Motor neuron (in vitro differentiated cells): ENCODE measurements at regions not wholly inside any gene's neighbourhood (a gene's known extent, or its start where the extent isn't known, plus 50 kb on each side); places are given as distances from the start of the nearest gene placed in this dataset.
A peak's percentile ranks its signal among the peaks of the same experiment; 100 is the strongest.

ENCODE experiments used
- ATAC-seq, 8 experiments: fragments of 200-7000 bp; cut with Tn5 transposase; replicated peaks in 6 of 8; 2 replicates each; pipeline ENCODE4 v1.8.0; 2021; ENCODE audit warnings: mild to moderate bottlenecking in 8 of 8, moderate library complexity in 8 of 8
- H3K27ac ChIP-seq, 2 donors: fragments of 250-450 bp; sonication (Bioruptor Pico); 2 replicates each; pipeline ENCODE4 v1.9.0; 2021; ENCODE audit warnings: antibody characterized with exemption in 2 of 2, mild to moderate bottlenecking in 2 of 2, moderate library complexity in 1 of 2
- H3K4me1 ChIP-seq, 2 donors: fragments of 250-450 bp; sonication (Bioruptor Pico); replicated peaks in 1 of 2; 2 replicates each; pipeline ENCODE4 v1.6.1; 2021; ENCODE audit warnings: antibody characterized with exemption in 2 of 2, mild to moderate bottlenecking in 2 of 2, moderate library complexity in 1 of 2
- H3K4me3 ChIP-seq, 5 donors: fragments of 250-450 bp; sonication (Bioruptor Pico); 2 replicates each; pipeline ENCODE4 v1.9.0; 2021; ENCODE audit warnings: antibody characterized with exemption in 5 of 5, mild to moderate bottlenecking in 5 of 5, moderate library complexity in 4 of 5
- WGBS, 10 experiments: fragments of 450-650 bp; shearing (Covaris generic); methylation state at CpG; one replicate each; pipeline ENCODE4 v1.0.0; 2022; 5-methylcytosine and 5-hydroxymethylcytosine counted together
- in situ Hi-C, 9 experiments: fragments of 400-800 bp; cut with MboI; loops; one replicate each; pipeline ENCODE4 v1.15.0; 2021; ENCODE audit warnings: low sequenced_read_pairs in 9 of 9, low pct_unique_long_range_greater_than_20kb in 2 of 9; ENCODE audit not compliant: unreplicated experiment in 9 of 9

- no peak for ATAC-seq
- no peak overlapping the region for H3K27ac ChIP-seq
- no peak overlapping the region for H3K4me3 ChIP-seq
- peaks cover 0 to 2% of the 10 kb centered on the region in 2 donors for H3K4me1 ChIP-seq
- in situ Hi-C loops, result no loop called here
Observed at GRCh38 chr2:146847846-146848245, 997.0 kb upstream of the ACVR2A start.

GRCh38 chr2:146844226-146844990, 1000.4 kb upstream of the ACVR2A start:
- Histone ChIP-seq H3K4me1 (peaks cover 0 to 2% of the 10 kb centered on the region in 2 donors), H3K27ac (no peak overlapping the region), H3K4me3 (no peak overlapping the region)
- peak in 2 of 8 experiments; percentile 56 to 57 for ATAC-seq
- in situ Hi-C loops, result no loop called here
- 38 to 100% (median 90%) methylated on average over 2 to 6 of the region's 6 CpGs for WGBS, 10 experiments

- no peak overlapping the region for H3K27ac ChIP-seq
- H3K4me3 ChIP-seq, result no peak overlapping the region
- ATAC-seq, result no peak
- in situ Hi-C loops, result no loop called here
- no peaks in the 10 kb centered on the region for H3K4me1 ChIP-seq
Observed at GRCh38 chr2:146837857-146838256, 1007.0 kb upstream of the ACVR2A start.

GRCh38 chr2:146826388-146826787, 1018.4 kb upstream of the ACVR2A start:
- peaks cover 0 to 3% of the 10 kb centered on the region in 2 donors for H3K4me1 ChIP-seq
- no peak for ATAC-seq
- in situ Hi-C loops, result no loop called here
- no peak overlapping the region for H3K4me3 ChIP-seq
- no peak overlapping the region for H3K27ac ChIP-seq

DNA sequence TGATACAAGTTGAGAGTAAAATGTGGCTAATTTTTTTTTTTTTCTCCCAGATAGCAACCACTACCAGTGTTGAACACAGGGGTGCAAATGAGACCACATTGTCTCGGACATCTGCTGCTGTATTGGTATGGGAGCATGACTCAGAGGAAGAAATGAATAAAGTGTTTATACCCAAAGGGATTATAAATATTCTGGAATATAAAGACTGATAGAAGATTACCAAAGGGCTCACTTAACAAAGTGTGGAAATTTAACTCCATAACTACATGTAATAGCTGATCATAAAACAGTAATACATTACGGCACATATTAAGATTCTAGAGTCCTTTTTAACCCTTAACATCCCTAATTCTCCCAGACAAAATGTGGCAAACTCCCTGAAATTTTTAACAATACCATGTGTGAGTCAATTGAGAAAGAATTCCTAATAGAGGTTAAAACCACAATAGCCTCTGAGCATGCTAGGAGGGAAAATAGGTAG, 1023.0 kb upstream of the ACVR2A start:
- Histone ChIP-seq H3K27ac (no peak overlapping the region), H3K4me1 (peaks cover 0 to 3% of the 10 kb centered on the region in 2 donors), H3K4me3 (no peak overlapping the region)
- in situ Hi-C loops, result no loop called here
- peak in 7 of 8 experiments; percentile 53 to 100 (median 75) for ATAC-seq
- WGBS, 10 experiments, result 0 to 77% (median 31%) methylated on average over 1 to 2 of the region's 2 CpGs

- H3K4me1 ChIP-seq, result peaks cover 0 to 3% of the 10 kb centered on the region in 2 donors
- in situ Hi-C loops, result no loop called here
- ATAC-seq, result peak in 3 of 8 experiments; percentile 16 to 44 (median 42)
Observed at GRCh38 chr2:146820672-146821071, 1024.2 kb upstream of the ACVR2A start.

DNA sequence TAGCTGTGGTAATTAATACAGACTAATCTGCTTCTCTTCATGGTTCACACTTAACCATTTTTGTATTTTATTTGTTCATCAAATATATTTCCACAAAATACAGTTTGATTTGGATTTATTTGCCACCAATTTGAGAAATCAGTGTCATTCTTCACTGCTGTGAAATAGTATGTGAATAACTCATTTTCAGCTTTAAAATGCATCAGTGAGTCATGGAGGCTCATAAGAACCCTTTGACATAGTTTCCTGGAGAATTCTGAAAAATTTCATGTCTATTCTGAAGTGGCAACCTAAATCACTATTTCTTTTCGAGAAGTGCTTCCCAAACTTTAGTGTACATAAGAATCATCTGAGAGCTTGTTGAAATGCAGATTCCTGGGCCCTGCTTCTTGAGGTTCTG, 1026.7 kb upstream of the ACVR2A start:
- ATAC-seq, result peak in 2 of 8 experiments; percentile 12 to 31
- 0 to 100% (median 56%) methylated on average over 1 of the region's 1 CpG; no CpG with 5 or more reads in 1 of the 10 experiments for WGBS, 10 experiments
- peaks cover 0 to 3% of the 10 kb centered on the region in 2 donors for H3K4me1 ChIP-seq
- in situ Hi-C loops, result no loop called here
- H3K27ac ChIP-seq, result no peak overlapping the region
- no peak overlapping the region for H3K4me3 ChIP-seq

More at GRCh38 chr2:146820672-146821071, 1024.2 kb upstream of the ACVR2A start:
- Histone ChIP-seq H3K27ac (no peak overlapping the region), H3K4me3 (no peak overlapping the region)
- WGBS, 10 experiments, result 15 to 100% (median 66%) methylated on average over 1 to 3 of the region's 3 CpGs

GRCh38 chr2:146817613-146818012, 1027.2 kb upstream of the ACVR2A start:
- H3K27ac ChIP-seq, result no peak overlapping the region
- no peak for ATAC-seq
- WGBS, 10 experiments, result 50 to 100% (median 80%) methylated on average over 1 of the region's 1 CpG; no CpG with 5 or more reads in 1 of the 10 experiments
- no peak overlapping the region for H3K4me3 ChIP-seq
- in situ Hi-C loops, result no loop called here
- H3K4me1 ChIP-seq, result peaks cover 0 to 3% of the 10 kb centered on the region in 2 donors

- Histone ChIP-seq H3K27ac (no peak overlapping the region), H3K4me1 (no peaks in the 10 kb centered on the region), H3K4me3 (no peak overlapping the region)
- WGBS, 10 experiments, result 80 to 100% (median 93%) methylated on average over 1 of the region's 1 CpG; no CpG with 5 or more reads in 6 of the 10 experiments
- ATAC-seq, result no peak
- in situ Hi-C loops, result no loop called here
Observed at GRCh38 chr2:146814971-146815370, 1029.9 kb upstream of the ACVR2A start.

DNA sequence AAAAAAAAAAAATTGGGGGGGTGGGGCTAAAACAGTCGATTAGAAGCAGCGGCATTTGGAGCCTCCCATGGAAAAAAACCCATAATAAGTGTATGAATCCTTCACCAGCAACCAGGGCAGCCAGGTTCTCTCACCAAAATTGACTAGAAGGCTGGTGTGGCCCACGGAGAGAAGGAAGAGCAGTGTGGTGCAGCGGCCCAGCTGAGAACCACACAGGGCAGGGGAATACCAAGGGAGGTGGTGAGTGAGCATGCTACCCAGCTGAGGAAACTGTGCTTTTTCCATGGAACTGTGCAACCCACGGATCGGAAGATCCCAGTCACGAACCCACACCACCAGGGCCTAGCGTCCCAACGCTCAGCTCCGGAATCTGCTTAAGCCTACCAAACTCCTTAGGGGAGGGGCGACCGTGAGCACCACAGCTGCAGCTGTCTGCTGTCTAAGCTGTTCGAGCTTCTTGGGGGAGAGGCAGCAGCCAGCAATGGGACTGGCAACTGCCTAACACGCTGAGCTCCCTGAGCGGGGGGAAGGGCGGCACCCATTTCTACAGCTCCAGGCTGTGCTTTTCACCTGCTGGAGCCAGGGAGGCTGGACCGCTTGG, 1037.2 kb upstream of the ACVR2A start:
- in situ Hi-C loops, result no loop called here
- WGBS, 10 experiments, result 56 to 100% (median 100%) methylated on average over 1 to 13 of the region's 17 CpGs; no CpG with 5 or more reads in 1 of the 10 experiments
- ATAC-seq, result no peak

DNA sequence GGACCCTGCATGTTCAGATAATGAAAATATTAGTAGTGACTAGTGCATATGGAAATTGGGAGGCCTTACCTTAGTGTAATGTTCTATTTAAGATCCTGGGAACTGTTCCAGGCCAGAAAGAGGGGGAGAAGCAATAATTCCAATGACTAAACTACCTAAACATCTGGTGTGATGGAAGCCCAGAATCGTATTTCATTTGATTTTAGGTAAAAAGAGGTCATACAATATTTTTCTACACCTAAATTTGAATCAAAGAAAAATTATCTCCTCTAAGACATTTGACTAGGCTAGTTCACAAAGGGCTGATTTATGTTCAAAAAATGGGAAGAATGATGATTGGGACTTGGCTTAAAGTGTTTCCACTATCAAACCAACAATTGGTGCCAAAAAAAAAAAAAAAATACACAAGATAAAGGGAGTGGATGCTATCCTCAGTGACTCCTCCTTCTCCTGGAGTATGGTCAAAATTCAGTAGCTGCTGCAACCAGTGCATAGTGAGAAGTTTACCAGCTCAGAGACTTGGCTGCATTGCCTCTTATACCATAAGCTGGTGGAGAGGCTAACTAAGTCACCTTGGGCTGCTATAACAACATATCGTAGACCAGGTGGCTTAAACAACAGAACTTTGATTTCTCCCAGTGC, 1038.3 kb upstream of the ACVR2A start:
- H3K4me1 ChIP-seq, result no peaks in the 10 kb centered on the region
- H3K27ac ChIP-seq, result no peak overlapping the region
- no peak overlapping the region for H3K4me3 ChIP-seq
- no peak for ATAC-seq
- WGBS, 10 experiments, result 0 to 100% (median 63%) methylated on average over 1 to 2 of the region's 2 CpGs
- in situ Hi-C loops, result no loop called here

More for the DNA sequence above, 1037.2 kb upstream of the ACVR2A start:
- Histone ChIP-seq H3K27ac (no peak overlapping the region), H3K4me3 (no peak overlapping the region), H3K4me1 (no peaks in the 10 kb centered on the region)

GRCh38 chr2:146804288-146804687, 1040.5 kb upstream of the ACVR2A start:
- ATAC-seq, result no peak
- Histone ChIP-seq H3K27ac (no peak overlapping the region), H3K4me3 (no peak overlapping the region), H3K4me1 (no peaks in the 10 kb centered on the region)
- in situ Hi-C loops, result no loop called here
- 0 to 100% (median 100%) methylated on average over 1 to 4 of the region's 4 CpGs; no CpG with 5 or more reads in 3 of the 10 experiments for WGBS, 10 experiments

GRCh38 chr2:146801886-146802285, 1042.9 kb upstream of the ACVR2A start:
- ATAC-seq, result no peak
- Histone ChIP-seq H3K4me1 (no peaks in the 10 kb centered on the region), H3K4me3 (no peak overlapping the region), H3K27ac (no peak overlapping the region)
- in situ Hi-C loops, result no loop called here
- 0 to 83% (median 45%) methylated on average over 1 of the region's 1 CpG; no CpG with 5 or more reads in 4 of the 10 experiments for WGBS, 10 experiments
